ENCODE measurements at regions not wholly inside any gene's neighbourhood (a gene's known extent, or its start where the extent isn't known, plus 50 kb on each side); places are given as distances from the start of the nearest gene placed in this dataset.

DNA sequence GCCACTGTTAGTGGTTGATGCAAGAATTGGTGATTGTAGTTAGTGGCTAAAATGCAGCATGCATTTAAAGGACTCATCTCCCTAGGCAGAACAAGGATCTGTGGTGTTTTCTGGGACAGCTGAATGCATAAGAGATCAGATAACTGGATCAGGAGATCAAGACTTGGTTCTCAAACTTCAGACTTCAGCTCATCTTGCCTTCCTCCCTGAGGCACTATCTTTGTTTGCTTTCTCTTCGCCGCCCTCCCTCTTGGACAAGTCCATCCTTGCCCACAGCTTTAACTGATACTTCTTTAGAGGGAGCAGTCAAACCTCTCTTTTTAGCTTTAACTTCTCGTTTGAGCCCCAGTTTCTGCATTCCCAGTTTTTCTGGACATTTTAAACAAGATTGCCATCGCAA is 195.4 kb upstream of the TPRG1 start:
- TF ChIP-seq POLR2A (IDR thresholded peaks at IDR 0.05) = no peak
- TF ChIP-seq, protein P1, sequence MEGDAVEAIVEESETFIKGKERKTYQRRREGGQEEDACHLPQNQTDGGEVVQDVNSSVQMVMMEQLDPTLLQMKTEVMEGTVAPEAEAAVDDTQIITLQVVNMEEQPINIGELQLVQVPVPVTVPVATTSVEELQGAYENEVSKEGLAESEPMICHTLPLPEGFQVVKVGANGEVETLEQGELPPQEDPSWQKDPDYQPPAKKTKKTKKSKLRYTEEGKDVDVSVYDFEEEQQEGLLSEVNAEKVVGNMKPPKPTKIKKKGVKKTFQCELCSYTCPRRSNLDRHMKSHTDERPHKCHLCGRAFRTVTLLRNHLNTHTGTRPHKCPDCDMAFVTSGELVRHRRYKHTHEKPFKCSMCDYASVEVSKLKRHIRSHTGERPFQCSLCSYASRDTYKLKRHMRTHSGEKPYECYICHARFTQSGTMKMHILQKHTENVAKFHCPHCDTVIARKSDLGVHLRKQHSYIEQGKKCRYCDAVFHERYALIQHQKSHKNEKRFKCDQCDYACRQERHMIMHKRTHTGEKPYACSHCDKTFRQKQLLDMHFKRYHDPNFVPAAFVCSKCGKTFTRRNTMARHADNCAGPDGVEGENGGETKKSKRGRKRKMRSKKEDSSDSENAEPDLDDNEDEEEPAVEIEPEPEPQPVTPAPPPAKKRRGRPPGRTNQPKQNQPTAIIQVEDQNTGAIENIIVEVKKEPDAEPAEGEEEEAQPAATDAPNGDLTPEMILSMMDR (IDR thresholded peaks at IDR 0.05) = no peak

Measured in breast epithelium (tissue), 3 donors.